NCI-H82 treated with DMSO at 0.1 percent for 48 hours (cell line): ENCODE measurements at regions not wholly inside any gene's neighbourhood (a gene's known extent, or its start where the extent isn't known, plus 50 kb on each side); places are given as distances from the start of the nearest gene placed in this dataset.
"Not testable (repeated sequence)": the region's sequence is repeated elsewhere in the genome, so short reads cannot be mapped to it uniquely, and the experiment has no call there.

Experiments used
- DNase-seq: peaks from one replicate; lab custom pipeline; 2025; ENCODE audit not compliant: unreplicated experiment; lab: John Stamatoyannopoulos, UW

DNA sequence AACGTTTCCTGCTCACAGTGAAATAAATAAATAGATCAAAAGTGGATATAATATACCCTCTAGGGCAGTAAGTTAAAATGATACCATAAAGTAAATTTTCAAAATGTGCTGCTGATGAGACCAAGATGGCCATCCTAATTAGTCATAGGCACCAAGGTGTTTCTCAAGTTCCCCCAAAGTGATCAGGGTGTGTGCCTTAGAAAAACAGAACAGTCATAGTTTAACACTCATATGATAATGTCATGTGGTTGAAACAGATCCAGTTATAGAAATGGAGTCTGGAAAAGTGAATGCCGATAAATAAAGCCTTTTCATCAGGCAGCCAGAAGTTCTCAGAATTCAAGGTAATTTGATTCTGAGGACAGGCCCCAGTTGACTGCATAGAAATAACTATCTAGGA, 161.5 kb upstream of the CDKN2B start:
- DNase-seq: no peak

- no peak for DNase-seq
These were observed 162.0 kb upstream of the CDKN2B start for GRCh38 chr9:22170990-22171670.

DNA sequence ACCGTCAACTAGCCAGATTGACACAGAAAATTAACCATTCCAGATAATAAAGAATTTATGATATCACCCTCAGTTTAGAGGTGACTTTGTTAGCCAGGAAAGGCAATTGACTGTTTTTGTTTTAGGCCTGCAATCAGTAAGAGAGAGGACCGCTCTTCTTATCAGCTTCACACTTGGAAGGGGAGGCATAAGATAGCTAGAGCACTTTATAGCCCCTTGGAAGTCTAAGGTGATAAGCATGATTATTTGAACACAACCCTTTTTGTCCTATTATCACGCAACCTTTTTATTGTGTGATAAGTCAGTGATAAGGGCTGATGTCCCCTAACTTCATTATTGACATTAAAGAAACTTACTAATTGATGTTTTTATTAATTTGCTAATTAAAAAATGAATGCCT, 162.6 kb upstream of the CDKN2B start:
- no peak for DNase-seq

DNA sequence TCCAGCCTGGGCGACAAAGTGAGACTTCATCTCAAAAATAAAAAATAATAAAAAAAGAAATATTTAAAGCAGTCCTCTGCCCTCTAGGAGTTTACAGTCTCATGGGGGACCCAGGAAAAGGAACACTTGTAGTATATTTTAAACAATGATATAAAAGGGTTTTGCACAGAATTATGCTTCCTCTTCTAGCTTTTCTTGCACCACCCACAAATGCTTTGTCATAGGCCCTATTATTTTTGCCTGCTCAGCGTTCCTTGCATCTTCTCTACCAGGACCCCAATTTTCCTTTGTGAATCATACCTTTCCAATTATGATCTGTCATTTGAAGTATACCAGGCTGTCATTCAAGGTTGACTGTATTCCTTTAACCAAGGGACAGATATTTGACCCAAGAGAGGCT, 164.8 kb upstream of the CDKN2B start:
- no peak for DNase-seq

- no peak for DNase-seq
These were observed 167.0 kb upstream of the CDKN2B start for GRCh38 chr9:22175972-22176545.

DNA sequence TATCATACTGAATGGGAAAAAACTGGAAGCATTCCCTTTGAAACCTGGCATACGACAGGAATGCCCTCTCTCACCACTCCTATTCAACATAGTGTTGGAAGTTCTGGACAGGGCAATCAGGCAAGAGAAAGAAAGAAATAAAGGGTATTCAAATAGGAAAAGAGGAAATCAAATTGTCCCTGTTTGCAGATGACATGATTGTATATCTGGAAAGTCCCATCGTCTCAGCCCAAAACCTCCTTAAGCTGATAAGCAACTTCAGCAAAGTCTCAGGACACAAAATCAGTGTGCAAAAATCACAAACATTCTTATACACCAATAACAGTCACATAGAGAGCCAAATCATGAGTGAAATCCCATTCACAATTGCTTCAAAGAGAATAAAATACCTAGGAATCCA, 171.9 kb upstream of the CDKN2B start:
- DNase-seq: not testable (repeated sequence)

GRCh38 chr9:22189471-22189870, 180.4 kb upstream of the CDKN2B start:
- DNase-seq: no peak

DNA sequence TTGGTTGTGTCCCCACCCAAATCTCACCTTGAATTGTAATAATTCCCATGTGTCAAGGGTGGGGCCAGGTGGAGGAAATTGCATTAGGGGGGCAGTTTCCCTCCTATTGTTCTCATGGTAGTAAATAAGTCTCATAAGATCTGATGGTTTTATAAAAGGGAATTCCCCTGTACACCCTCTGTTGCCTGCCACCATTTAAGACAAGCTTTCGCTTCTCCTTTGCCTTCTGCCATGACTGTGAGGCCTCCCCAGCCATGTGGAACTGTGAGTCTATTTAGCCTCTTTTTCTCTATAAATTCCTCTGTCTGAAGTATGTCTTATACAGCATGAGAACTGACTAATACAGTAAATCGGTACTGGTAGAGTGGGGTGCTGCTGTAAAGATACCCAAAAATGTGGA, 187.9 kb upstream of the CDKN2B start:
- DNase-seq: not testable (repeated sequence)

DNA sequence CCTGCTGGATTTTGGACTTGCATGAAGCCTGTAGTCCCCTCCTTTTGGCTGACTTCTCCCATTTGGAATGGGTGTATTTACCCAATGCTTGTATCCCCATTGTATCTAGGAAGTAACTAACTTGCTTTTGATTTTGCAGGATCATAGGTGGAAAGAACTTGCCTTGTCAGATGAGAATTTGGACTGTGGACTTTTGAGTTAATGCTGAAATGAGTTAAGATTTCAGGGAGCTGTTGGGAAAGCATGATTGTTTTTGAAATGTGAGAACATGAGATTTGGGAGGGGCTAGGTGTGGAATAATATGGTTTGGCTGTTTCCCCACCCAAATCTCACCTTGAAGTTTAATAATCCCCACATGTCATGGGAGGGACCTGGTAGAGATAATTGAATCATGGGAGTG, 189.6 kb upstream of the CDKN2B start:
- DNase-seq: no peak

DNA sequence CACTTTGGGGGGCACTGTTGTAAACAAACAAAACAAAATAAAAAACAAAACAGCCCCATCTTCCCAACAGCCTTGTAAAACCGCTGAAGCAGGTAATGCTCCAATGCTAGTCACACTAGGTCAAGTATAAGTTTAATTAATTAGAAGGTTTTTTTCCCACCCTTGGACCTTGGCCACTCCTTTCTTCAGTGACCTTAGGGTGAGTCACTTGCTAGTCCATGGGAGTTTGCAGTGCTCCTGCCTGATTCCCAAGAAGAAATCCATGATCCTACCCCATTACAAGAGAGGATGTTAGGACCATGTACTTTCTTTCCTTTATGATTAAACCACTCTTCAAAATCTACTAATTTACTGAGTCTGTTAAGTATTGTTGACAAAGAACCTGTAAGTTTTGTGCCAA, 192.2 kb upstream of the CDKN2B start:
- DNase-seq: no peak

DNA sequence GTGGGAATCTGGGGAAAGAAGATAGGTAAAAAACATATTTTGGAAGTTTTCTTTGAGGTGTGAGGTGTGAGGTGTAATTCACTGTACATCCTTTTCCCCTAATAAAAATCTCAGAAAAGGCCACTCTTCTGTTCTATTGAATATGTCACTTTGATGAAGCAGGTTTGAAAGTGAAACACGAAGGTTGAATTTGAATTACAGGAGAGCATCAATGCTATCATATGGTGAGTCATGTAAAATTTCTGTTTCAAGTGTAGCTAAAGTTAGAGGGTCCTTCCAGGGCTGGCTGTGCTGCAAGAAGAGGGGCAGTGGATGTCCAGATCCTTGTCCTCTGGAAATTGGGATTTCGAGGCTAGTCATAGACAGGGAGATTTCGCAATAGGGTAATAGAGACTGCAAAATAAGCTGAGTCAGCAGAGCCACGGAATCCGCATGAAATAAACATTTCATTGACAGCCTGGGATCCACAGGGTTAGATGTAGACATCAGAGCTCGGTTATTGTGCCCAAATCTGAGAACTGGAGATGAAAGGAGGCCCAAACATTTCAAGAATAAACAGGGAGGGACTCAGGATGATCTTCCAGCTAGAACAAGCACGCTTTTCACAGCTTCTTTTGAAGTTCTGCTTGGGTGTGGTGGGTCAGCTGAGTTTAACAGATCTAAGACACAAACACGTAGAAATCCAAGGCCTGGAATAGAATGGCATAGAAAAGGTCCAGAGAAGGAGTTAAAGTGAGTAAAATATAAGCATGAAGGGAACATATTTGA, 194.4 kb upstream of the CDKN2B start:
- no peak for DNase-seq

DNA sequence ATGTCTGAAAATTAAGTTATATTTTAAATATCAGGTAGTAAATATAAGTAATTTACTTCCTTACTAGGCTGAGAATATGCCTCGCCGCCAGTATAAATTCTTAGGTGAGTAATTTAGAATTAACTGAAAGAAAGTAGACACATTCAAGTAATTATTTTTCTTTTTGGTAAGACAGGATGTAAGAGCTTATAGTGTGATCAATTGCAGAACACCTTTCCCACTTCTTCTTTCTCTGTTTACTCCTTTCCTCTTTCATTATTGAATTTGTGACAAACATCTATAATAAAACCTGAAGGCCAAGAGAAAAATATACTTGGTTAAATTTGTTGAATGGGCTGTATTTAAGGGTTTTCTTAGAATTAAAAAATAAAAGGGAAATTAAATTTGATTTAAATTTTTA, 195.1 kb upstream of the CDKN2B start:
- no peak for DNase-seq

DNA sequence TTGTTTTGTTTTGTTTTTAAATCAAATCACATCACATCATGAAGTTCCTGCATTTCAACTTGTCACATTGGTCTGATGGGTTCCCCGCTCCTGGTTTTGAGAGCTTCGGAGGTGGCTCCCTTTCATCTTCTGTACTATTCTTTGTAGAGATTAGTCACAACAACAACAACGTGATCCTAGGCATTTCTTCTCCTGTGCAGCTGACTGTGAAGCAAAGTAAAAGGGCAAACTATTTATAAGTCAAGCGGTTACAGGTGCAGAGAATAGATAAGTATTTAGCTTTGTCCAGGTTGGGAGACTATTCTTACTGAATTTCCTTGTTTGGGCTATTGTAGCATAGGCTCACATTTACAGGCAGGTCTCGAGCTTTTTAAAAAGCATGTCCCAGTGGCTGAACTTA, 197.7 kb upstream of the CDKN2B start:
- no peak for DNase-seq

- DNase-seq: no peak
These were observed 199.9 kb upstream of the CDKN2B start for GRCh38 chr9:22208846-22209585.

DNA sequence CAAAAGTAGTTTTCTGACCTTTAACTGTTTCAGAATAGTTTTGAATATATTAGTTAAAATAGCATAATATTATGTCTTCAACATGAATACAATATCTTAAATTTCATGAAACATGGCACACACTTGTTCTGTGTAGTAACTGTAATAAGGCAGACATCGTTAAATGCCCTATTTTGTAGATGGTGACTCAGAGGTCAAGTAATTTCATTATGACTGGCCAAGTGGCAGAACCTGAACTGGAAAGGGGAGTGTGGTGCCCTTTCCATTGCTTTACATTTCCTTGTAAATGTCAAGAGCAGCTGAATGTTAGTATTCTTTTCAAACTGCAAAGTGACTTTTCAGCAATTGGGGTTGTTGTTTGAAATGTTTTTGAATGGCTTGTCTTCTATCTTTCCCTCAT, 201.2 kb upstream of the CDKN2B start:
- no peak for DNase-seq

DNA sequence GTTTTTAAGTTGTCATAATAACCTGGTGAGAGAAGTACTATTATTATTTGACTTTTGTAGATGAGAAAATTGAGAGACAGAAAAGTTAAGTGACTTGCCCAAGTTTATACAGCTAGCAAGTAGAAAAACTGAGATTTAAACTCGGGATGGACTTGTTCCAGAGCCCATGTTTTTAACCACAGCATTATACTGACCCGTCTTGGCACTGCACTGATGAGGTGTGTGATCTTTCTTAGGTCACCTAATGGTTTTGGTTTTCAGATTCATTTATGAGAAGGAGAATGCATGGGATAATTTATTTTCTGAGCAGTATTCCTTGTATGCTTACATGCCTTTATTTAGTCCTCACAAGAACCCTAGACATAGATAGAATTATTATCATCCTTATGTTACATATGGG, 201.8 kb upstream of the CDKN2B start:
- DNase-seq: no peak

GRCh38 chr9:22211588-22212360, 202.7 kb upstream of the CDKN2B start:
- DNase-seq: no peak

- DNase-seq: no peak
These were observed 204.9 kb upstream of the CDKN2B start for GRCh38 chr9:22214021-22214420.

- peak; percentile 39 for DNase-seq
These were observed 205.5 kb upstream of the CDKN2B start for GRCh38 chr9:22214497-22215031.

DNA sequence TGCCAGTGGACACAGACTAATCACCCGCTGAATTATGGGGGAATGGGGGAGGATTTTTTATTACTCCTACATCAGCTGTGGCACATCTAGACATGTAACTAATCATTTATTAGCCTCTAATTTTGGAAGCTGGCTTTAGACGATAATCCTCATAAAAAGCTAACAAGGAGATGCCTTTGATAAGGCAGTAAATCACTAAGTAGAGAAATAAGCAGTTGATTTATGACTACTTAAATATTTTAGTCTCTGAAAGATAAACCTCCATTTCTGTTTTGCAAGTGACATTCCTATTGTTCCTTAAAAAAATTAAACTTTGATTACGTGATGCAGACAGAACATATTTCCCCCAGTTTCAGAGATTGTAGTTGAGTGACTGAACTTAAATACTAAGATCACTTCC, 206.4 kb upstream of the CDKN2B start:
- DNase-seq: peak; percentile 95

GRCh38 chr9:22216730-22217172, 207.6 kb upstream of the CDKN2B start:
- DNase-seq: no peak
